HCEC 1CT (cell line): ENCODE measurements at regions not wholly inside any gene's neighbourhood (a gene's known extent, or its start where the extent isn't known, plus 50 kb on each side); places are given as distances from the start of the nearest gene placed in this dataset.
"Not testable (repeated sequence)": the region's sequence is repeated elsewhere in the genome, so short reads cannot be mapped to it uniquely, and the experiment has no call there.

Experiments
- DNase-seq: peaks from one replicate; pipeline ENCODE4 v3.0.0-alpha.2; 2017

DNA sequence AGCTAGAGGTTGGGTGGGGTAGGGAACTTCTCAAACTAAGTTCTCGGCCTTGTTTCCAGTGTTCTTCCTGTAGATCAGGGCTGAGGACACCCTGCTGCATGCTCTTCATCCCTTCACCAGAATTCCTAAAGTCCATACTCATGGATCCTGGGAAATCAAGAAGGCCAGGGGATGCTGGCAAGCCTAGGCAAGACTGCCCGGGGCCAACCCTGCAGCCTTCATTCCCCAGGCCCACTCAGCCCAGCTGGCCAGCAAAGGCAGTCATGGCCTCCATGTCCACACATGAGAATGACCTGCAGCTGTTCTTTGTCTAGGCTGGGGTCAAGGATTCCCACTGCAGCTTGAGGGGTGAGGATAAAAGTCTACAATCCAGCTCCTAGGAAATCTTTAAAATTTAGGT is 109.3 kb upstream of the ETV6 start:
- DNase-seq = no peak

DNA sequence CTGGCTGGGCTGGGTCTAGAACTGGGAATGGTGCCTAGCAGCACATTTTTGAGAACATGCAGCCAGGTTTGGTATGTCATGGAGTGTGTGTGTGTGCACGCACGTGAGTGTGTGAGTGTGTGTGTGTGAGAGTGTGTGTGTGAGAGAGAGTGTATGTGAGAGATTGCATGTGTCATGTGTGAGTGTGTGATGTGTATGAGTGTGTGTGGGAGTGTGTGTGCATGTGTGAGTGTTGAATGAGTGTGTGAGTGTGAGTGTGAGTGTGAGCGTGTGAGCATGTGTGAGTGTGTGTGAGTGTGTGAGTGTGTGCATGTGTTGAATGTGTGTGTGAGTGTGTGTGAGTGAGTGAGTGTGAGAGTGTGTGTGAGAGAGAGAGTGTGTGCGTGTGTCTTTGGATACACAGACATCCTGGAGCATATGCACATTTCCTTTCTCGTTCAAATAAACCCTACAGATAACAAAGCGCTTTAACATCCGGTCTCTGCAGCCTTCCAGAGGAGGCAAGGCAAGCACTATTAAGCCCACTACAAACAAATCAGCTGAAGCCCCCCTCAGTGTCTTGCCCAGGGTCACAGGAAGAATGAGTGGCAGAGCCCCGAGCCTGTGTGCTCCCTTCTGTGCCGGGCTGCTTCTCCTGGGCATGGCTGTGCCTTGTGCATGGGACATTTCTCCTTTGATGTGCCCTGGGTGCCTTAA is 108.7 kb upstream of the ETV6 start:
- no peak for DNase-seq

DNA sequence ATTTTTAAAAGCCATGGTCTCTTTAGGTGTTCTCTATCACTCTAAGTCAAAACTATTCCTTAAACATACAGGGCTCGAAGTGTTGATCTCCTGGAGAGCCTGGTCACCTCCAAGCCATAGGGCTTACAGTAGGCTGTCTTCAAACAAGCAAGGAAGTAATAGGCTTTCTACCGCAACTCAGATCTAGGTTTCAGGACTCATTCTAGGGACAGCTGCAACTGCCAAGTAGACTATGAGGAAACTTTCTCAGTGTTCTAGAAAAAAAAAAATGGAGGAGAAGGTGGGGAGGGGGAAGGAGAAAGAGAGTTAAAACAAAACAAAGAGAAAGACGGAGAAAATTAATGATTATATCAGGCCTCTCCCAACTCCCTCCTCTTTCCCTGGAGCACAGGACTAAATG is 106.9 kb upstream of the ETV6 start:
- no peak for DNase-seq

DNA sequence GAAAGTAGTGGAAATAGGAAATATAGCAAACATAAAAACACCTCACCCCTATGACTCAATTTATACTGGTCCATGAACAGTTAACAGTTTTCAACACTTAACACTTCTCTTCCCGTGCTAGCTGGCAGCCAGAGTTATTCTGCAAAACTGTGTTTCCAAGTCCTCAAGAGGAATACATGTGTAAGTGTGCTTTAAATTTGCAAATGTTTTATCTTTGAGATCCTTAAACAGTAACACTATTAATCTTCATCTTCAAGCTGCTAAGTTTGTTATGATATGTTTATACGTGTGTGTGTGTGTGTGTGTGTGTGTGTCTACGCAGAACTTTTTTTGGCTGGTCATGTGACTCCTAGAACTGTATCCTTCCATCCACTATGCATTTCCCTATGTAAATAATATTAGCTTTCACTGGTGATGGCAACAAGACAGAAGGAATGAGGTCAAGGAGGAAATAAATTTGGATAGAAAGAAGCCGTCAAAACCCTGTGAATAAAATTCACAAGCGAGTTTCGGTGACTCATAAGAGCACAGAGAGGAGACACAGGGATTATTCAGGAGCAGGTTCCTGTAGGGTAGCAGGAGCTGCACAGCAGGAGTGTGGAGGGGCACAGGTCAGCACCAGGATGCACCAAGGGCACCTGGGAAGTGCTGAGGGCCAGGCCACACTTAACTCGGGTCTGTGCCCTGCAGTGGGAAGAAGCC is 105.9 kb upstream of the ETV6 start:
- no peak for DNase-seq

DNA sequence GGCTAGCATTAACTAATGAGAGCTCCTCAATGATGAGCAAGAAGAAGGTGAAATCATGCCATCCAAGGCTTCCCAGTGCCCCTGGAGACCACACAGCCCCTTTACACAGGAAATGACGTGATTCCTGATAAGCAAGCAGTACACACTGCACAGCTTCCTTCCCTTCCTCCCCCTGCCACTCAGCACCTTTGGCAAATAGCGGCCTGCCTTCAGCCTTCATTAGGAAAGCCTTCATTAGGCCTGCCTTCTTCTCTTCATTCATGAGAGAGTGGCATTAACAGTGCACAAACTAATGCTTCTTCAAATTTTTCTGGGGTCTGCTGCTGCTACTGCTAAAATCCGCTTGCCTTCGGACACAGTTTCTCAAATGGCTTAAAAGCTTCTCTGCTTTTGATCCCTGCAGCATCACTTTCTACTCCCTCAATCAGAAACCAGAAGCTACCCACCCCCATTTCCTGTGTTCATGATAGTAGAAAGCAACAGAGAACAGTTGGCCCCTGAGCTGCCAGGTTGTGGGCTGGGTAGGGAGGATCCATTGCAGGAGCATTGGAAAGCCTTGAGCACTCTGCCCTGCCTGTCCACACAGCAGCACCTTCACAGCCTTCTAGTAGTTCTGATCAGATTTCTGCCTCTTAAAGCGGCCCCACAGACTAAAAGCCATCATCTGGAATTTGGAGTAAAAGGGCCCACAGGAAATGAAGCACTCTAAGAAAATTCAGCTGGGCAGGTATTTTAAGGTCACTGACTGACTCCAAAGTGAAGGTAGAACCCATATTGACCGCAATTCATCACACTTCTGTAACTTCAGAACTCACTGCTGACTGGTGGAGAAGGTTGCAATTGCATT is 103.8 kb upstream of the ETV6 start:
- no peak for DNase-seq

DNA sequence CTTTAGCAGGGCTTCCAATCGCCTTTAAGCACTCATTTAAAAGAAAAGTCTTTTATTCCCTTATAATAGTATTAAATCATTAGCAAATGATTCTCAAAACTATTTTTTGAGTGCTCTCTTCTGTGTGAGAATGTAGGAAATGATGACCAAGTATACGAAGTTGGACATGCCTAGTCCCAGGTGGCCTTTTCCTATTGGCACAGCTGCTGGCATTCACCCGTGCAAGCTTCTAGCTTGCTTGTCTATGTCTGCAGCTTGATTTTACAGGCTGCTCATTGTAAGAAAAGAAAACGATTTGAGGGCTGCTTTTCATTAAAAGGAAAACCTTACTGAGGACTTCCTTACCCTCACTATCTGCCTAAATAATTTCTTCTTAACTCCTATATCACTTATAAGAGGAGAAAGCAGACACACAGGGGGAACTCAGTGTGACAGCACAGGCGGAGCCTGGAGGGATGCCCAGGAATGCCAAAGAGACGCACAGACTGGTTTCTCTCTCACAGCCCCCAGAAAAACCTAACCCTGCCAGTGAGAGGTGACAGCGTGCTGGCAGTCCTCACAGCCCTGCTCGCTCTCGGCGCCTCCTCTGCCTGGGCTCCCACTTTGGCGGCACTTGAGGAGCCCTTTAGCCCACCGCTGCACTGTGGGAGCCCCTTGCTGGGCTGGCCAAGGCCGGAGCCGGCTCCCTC is 102.7 kb upstream of the ETV6 start:
- not testable (repeated sequence) for DNase-seq

DNA sequence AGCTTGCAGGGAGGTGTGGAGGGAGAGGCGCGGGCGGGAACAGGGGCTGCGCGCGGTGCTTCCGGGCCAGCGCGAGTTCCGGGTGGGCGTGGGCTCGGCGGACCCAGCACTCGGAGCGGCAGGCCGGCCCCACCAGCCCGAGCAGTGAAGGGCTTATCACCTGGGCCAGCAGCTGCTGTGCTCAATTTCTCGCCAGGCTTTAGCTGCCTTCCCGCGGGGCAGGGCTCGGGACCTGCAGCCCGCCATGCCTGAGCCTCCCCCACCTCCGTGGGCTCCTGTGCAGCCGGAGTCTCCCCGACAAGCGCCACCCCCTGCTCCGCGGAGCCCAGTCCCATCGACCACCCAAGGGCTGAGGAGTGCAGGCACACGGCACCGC is 102.2 kb upstream of the ETV6 start:
- DNase-seq = not testable (repeated sequence)

DNA sequence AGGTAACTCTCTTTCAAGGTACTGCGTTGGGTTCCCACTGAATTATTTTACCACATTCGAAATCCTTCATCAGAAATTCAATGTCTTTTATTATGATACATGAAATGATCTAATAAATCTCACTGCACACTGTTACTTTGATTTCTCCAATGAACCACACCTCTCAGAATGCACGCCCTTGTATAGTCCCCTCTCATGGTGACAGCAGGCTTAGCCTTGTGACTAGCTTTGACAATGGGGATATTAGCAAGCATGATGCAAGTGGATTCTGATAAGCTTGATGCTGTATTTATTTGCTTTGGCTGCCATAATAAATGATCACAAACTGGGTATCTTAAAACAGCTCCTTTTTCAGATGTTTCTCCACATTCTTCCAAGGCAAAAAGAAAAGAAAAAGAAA is 100.4 kb upstream of the ETV6 start:
- DNase-seq = no peak

DNA sequence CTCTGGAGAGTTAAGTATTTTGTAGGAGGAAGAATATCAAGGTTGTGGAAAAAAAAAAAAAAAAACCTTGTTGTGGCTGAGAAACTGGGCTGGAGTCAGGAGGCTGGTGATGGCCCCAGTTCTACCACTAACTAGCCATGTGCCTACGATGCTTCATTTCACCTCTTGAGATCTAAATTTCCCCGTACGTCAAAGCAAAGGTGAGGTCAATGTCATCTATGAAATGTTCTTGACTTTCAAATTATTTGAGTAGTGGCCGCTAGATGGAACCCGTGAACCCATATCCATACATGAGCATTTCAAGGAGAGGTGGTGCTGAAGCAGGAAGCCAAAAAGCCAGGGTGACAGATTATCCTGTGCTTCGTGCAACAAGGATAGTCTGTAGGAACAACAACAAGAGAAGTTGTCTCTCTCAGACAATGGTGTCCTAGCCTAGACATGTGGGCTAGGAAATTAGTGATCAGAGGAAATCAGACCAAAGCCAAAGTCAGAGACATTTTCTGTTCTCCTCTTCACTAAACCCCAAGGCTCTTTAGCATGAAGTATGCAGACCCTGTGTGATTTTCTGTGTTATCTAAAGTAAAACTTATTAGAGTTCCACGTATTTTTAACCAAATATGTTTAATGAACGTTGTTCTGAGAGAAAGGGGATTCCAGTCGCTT is 95.5 kb upstream of the ETV6 start:
- peak; percentile 57 for DNase-seq

DNA sequence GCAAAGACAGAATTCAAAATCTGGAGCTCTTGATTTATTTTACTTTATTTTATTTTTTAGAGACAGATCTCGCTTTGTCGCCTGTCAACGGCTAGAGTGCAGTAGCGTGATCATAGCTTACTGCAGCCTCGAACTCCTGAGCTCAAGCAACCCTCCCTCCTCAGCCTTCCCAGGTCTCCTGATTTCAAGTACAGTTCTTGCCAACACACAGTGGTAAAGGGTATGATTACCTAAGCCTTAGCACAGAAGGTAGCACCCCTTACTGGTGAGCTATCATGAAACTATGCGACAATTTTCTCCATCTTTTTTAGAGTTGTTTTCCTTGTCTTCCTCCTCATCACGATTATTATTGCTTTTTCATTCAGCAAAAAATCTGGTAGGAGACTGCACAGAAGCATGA is 94.3 kb upstream of the ETV6 start:
- no peak for DNase-seq

DNA sequence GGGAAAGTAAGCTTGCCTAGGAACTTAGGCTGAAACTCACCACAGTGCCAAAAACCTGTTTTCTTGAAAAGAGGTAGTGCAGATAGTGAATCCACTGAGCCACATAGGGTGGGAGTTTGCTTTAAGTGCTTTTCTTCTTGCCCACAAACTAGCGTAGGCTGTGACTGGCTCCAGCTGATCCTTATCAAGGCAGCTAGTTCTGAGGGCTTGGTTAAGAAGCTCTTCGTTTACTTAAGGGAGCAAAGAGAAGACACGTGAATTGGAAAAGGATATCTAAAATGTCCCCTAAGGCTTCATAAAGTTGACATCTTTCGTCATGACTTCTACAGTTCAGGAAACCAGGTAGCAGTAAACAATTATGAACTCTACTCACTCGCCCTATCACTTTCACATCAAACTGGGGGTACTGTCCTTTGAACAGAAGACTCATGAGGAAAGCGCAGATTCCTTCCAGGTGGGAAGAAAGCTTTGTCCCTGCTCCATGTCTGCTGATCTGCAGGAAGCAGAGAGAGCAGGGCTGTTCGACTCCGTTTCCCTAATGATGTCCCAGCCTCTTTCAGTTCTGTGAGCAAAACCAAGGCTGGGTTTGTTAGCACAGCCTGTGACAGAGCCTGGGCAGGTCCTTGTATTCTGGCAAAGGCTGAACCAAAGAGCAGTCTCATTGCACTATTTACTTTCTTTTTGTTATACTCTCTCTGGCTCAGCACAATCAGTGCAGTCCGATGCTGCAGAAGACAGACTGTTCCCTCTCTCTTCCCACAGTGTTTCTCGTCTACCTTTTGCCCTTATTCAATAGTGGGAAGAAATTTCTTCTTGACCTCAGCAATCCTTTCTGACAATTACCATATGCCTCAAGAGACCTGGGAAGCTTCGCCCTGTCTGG is 93.5 kb upstream of the ETV6 start:
- DNase-seq = no peak

DNA sequence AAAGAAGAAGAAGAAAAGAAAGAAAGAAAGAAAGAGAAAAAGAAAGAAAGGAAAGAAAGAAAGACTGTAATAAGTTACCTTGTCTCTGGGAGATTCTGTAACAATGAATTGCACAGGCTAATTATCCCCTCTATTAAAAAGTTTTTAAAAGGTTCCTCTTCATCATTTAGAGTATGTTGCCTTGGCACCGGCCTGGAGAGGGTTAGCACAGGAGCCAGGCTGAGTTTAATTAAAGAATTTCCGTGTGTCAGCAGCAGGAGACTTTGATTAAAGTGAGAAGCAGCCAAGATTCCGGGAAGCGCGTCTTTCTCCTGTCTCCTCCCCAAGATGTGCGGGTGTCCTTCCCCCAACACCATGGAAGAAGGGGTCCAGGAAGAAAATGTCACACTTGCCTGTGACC is 92.8 kb upstream of the ETV6 start:
- DNase-seq = no peak

DNA sequence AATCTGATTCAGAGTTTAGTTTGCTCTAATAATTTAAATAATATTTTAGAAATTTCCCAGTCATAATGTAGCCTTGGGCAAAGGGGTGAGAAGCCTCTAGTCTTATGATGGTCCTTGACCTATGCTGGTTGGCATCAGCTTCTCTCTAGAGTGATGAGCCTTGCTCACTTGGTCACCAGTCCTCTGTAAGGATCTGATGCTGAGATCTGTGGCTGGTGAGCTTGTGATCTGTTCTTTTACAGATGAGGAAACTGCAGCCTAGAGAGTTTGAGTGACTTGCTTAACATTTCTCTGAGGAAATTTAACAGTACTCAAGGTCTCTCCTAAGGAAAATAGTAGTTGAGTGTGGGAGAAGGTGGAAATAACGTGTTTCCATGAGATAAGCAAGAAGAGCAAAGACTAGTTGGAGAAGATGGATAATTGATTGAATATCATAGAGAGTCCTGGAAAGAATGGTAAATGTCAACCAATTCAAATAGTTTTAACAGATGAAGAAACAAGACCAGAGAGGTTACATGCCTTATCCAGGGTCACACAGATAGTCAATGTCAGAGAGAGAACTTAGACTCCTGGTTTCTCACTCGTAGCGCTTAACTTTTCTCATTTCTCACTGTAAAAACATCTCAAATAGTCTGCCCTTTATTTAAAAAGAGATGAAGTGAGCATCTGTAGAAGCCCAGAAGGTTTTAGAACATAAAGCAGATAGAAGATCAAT is 89.7 kb upstream of the ETV6 start:
- no peak for DNase-seq

DNA sequence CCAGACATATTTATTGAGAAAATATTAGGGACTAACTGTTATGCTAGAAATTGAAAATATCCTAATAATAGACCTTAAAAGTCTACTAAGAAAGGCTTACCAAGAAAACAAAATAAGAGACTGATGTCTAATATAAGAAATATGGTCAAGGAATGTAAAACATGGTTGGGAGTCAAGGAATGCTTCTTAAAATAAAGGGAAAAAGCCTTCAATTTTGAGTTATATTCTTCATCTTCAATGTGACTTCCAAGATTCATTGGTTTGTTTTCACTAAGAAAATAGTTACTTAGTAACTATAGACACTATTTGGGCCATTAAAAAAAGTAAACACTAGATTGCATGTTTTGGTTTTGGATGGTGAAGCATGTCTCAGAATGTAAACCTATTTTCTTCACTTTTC is 88.1 kb upstream of the ETV6 start:
- no peak for DNase-seq

DNA sequence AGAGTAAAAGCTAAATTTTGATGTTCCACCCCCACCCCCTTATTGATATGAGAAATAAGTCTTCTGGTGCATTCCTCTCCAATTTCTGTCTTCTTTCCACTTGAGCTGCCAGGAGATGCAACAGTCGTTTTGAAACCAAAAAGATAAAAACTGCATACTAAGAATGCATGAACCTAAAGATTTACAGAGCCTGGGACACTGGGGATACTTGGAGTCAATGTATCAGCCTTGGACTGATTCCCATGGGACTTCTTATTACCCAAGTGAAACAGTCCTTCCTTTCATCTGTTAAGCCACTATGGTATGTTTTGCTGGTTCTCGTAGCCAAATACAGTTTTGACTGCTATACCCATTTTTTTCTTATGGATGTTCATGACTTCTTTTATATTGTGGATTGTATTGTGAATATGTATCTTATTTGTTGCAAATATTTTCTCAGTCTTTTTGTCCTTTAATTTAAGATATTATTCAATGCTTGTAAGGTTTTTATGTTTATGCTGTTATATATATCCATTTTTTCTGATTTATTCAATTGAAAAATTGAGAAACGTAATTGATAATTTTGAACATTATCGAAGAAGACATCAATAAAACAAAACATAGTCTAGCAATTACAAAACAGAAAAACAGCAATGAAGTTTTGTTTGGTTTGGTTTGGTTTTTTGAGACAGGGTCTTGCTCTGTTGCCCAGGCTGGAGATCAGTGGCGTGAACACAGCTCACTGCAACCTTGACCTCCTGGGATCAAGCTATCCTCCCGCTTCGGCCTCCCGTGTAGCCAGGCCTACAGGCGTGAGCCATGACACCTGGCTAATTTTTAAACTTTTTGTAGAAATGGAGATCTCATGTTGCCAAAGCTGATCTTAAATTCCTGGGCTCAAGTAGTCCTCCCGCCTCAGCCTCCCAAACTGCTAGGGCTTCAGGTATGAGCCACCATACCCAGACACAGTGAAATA is 85.4 kb upstream of the ETV6 start:
- DNase-seq = no peak

DNA sequence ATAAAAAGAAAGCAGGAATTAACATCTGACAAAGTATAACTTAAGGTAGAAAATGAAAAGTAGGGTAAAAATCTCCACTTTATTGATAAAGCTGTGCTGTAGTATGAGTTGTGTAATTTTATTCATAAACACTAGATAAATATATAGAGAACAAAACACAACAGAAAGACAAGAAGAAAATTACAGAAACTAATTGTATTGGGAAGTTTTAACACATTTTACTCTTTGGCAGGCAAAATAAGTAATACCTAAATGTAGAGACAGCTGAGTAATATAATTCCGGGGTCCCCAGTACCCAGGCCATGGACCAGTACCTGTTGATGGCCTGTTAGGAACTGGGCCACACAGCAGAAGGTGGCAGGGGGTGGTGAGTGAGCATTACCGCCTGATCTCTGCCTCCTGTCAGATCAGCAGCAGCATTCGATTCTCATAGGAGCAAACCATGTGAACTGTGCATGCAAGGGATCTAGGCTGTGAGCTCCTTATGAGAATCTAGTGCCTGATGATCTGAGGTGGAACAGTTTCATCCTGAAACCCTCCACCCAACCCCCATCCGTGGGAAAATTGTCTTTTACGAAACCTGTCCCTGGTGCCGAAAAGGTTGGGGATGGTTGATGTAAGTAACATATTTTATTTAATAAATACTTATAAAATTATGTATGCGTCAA is 84.4 kb upstream of the ETV6 start:
- DNase-seq = no peak

DNA sequence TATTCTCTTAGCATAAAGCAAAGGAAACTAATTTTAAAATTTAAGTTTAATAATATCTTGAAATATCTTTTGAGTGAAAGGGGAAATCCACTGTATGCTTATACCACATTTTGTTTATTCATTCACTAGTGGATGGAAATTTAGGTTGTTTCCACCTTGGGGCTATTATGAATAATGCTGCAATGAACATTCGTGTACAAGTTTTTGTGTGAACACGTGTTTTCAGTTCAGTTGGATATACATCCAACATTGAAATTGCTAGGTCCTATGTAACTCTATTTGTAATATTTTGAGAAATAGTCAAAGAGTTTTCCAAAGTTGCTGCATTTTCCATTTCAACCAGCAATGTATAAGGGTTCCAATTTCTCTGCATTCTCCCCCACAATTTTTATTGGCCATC is 83.7 kb upstream of the ETV6 start:
- DNase-seq = no peak

DNA sequence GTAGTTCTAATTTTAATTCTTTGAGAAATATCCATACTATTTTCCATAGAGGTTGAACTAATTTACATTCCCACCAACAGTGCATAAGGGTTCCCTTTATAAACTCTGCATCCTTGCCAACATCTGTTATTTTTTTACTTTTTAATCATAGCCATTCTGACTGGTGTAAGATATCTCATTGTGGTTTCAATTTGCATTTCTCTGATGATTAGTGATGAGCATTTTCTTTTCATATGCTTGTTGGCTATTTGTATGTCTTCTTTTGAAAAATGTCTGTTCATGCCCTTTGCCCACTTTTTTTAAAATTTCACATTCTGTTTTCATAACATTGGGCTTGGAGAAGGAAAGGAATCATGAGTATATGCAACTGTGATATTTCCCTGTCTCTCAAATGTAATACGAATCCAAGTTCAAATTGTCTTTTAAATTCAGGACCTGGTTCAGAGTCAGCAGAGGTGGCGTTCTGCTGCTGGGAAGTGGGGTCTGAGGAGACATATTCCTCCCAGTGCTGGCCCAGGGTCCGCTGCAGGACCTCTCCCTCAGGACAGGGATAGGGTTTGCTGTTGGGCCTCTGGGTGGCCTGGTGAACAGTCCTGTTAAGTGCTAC is 81.2 kb upstream of the ETV6 start:
- DNase-seq = no peak
